ENCODE measurements at regions not wholly inside any gene's neighbourhood (a gene's known extent, or its start where the extent isn't known, plus 50 kb on each side); places are given as distances from the start of the nearest gene placed in this dataset.

DNA sequence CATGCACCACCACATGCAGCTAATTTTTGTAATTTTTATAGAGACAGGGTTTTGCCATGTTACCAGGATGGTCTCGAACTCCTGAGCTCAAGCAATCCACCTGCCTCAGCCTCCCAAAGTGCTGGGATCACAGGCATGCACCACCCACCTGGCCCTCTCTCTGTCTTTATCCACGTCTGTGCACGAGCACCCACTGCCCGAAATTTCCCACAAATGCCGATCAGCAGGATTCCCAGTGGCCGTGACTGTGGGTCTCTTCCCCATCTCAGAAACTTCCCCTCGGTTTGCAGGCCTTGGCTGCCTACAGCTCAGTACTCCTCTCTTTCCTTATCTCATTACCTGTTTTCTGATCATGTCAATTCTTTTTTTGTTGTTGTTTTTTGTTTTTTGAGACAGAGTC is 217.3 kb downstream of the TTC32 start:
- TF ChIP-seq, protein P1, sequence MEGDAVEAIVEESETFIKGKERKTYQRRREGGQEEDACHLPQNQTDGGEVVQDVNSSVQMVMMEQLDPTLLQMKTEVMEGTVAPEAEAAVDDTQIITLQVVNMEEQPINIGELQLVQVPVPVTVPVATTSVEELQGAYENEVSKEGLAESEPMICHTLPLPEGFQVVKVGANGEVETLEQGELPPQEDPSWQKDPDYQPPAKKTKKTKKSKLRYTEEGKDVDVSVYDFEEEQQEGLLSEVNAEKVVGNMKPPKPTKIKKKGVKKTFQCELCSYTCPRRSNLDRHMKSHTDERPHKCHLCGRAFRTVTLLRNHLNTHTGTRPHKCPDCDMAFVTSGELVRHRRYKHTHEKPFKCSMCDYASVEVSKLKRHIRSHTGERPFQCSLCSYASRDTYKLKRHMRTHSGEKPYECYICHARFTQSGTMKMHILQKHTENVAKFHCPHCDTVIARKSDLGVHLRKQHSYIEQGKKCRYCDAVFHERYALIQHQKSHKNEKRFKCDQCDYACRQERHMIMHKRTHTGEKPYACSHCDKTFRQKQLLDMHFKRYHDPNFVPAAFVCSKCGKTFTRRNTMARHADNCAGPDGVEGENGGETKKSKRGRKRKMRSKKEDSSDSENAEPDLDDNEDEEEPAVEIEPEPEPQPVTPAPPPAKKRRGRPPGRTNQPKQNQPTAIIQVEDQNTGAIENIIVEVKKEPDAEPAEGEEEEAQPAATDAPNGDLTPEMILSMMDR (conservative IDR thresholded peaks at IDR 0.05) = no peak
- TF ChIP-seq ZFX (IDR thresholded peaks at IDR 0.05) = no peak

All from C4-2B (cell line).